GM23338 (cell line): ENCODE measurements at regions not wholly inside any gene's neighbourhood (a gene's known extent, or its start where the extent isn't known, plus 50 kb on each side); places are given as distances from the start of the nearest gene placed in this dataset.

Experiments used
- ATAC-seq: fragments of 200-7000 bp; cut with Tn5 transposase; 3 replicates; pipeline ENCODE4 v1.9.1; 2020
- DNase-seq: peaks from one replicate; pipeline ENCODE4 v3.0.0-alpha.2; 2015; ENCODE audit warnings: low spot score
- H2AFZ ChIP-seq: fragments of 200-600 bp; sonication (generic); 2 replicates; pipeline ENCODE4 v1.8.0; 2016; ENCODE audit warnings: antibody characterized with exemption, mild to moderate bottlenecking, moderate library complexity
- H3F3A ChIP-seq: fragments of 200-600 bp; sonication (generic); replicated peaks from 2 replicates; pipeline ENCODE4 v1.8.0; 2017; ENCODE audit warnings: antibody characterized with exemption, mixed run types, low read depth
- H3K27ac ChIP-seq: fragments of 200-600 bp; sonication (generic); 2 replicates; pipeline ENCODE4 v1.6.1; 2016; ENCODE audit warnings: low read depth
- H3K27me3 ChIP-seq: fragments of 200-600 bp; sonication (generic); 2 replicates; pipeline ENCODE4 v1.8.0; 2016; ENCODE audit warnings: mild to moderate bottlenecking, mixed run types, moderate library complexity; ENCODE audit not compliant: insufficient read depth
- H3K36me3 ChIP-seq: fragments of 200-600 bp; sonication (generic); 2 replicates; pipeline ENCODE4 v1.8.0; 2016; ENCODE audit warnings: mild to moderate bottlenecking; ENCODE audit not compliant: insufficient read depth
- H3K4me1 ChIP-seq: fragments of 200-600 bp; sonication (generic); 2 replicates; pipeline ENCODE4 v1.8.0; 2016; ENCODE audit warnings: mild to moderate bottlenecking, moderate library complexity; ENCODE audit not compliant: insufficient read depth
- H3K4me2 ChIP-seq: fragments of 200-600 bp; sonication (generic); 2 replicates; pipeline ENCODE4 v1.7.1; 2017; ENCODE audit warnings: mixed run types
- H3K4me3 ChIP-seq: fragments of 200-600 bp; sonication (generic); 2 replicates; pipeline ENCODE4 v1.6.1; 2016; ENCODE audit warnings: mixed run types
- H3K79me2 ChIP-seq: fragments of 200-600 bp; sonication (generic); replicated peaks from 2 replicates; pipeline ENCODE4 v1.8.0; 2017; ENCODE audit warnings: mild to moderate bottlenecking; ENCODE audit not compliant: insufficient read depth
- H3K9me2 ChIP-seq: fragments of 200-600 bp; sonication (generic); 2 replicates; pipeline ENCODE4 v1.8.0; 2017; ENCODE audit not compliant: insufficient read depth
- H4K20me1 ChIP-seq: fragments of 200-600 bp; sonication (generic); replicated peaks from 2 replicates; pipeline ENCODE4 v1.8.0; 2017; ENCODE audit warnings: mild to moderate bottlenecking; ENCODE audit not compliant: insufficient read depth
- H3K27ac Mint-ChIP-seq: 2 replicates; pipeline ENCODE4 v1.8.0; 2020; ENCODE audit warnings: inconsistent platforms, mild to moderate bottlenecking, moderate library complexity, mixed read lengths
- H3K27me3 Mint-ChIP-seq: 3 replicates; pipeline ENCODE4 v1.8.0; 2022; ENCODE audit warnings: low read depth, mild to moderate bottlenecking, moderate library complexity, mixed read lengths, inconsistent platforms; ENCODE audit not compliant: insufficient read depth, poor library complexity
- H3K36me3 Mint-ChIP-seq: 3 replicates; pipeline ENCODE4 v1.8.0; 2021; ENCODE audit warnings: low read depth, mild to moderate bottlenecking, inconsistent platforms, moderate library complexity, mixed read lengths
- H3K4me1 Mint-ChIP-seq: 3 replicates; pipeline ENCODE4 v1.8.0; 2020; ENCODE audit warnings: mild to moderate bottlenecking, inconsistent platforms, mixed read lengths
- H3K4me3 Mint-ChIP-seq: 3 replicates; pipeline ENCODE4 v1.8.0; 2021; ENCODE audit warnings: moderate library complexity, mild to moderate bottlenecking, inconsistent platforms, mixed read lengths
- H3K9me3 Mint-ChIP-seq: 3 replicates; pipeline ENCODE4 v1.8.0; 2020; ENCODE audit warnings: moderate library complexity, mild to moderate bottlenecking, inconsistent platforms, mixed read lengths
- CREB1 ChIP-seq: fragments of 250-450 bp; sonication (Bioruptor Pico); IDR thresholded peaks from 2 replicates; pipeline ENCODE4 v1.5.0; 2020; ENCODE audit warnings: low read depth, mild to moderate bottlenecking, moderate library complexity
- CTCF ChIP-seq, 2 experiments: fragments of 200-600 bp in 1 of 2; sonication (generic) in 1 of 2; conservative IDR thresholded peaks; 2 replicates each; pipeline versions ENCODE4 v1.5.1 to v1.6.1; 2016 to 2017; ENCODE audit warnings: antibody characterized with exemption in 2 of 2, low read depth in 2 of 2, mild to moderate bottlenecking in 2 of 2, moderate library complexity in 1 of 2
- ETS1 ChIP-seq: IDR thresholded peaks from 2 replicates; pipeline ENCODE4 v1.6.1; 2016; ENCODE audit warnings: antibody characterized with exemption
- EZH2 ChIP-seq: fragments of 200-600 bp; sonication (generic); IDR thresholded peaks from one replicate; pipeline ENCODE4 v1.8.0; 2017; ENCODE audit warnings: antibody characterized with exemption, mild to moderate bottlenecking, low read depth; ENCODE audit not compliant: unreplicated experiment
- EZH2phosphoT487 ChIP-seq: fragments of 200-600 bp; sonication (generic); IDR thresholded peaks from one replicate; pipeline ENCODE4 v1.8.1; 2018; ENCODE audit warnings: antibody characterized with exemption; ENCODE audit not compliant: unreplicated experiment
- NANOG ChIP-seq: IDR thresholded peaks from 2 replicates; pipeline ENCODE4 v1.6.1; 2016; ENCODE audit warnings: antibody characterized with exemption, borderline replicate concordance
- POLR2AphosphoS5 ChIP-seq: IDR thresholded peaks from 2 replicates; pipeline ENCODE4 v1.6.1; 2016; ENCODE audit warnings: antibody characterized with exemption, low read depth
- REST ChIP-seq: IDR thresholded peaks from one replicate; pipeline ENCODE4 v1.6.1; 2018; ENCODE audit warnings: antibody characterized with exemption; ENCODE audit not compliant: unreplicated experiment
- ZNF331 ChIP-seq: fragments of 250-450 bp; sonication (Bioruptor Pico); IDR thresholded peaks from 2 replicates; pipeline ENCODE4 v1.5.0; 2020; ENCODE audit warnings: low read depth, mild to moderate bottlenecking, moderate library complexity

GRCh38 chr5:8270246-8270645 is 401.3 kb downstream of the MTRR start:
- no peak for DNase-seq
- Histone ChIP-seq H3K4me1 (no peaks in the 10 kb centered on the region), H3K79me2 (no peaks in the 10 kb centered on the region), H3K36me3 (no peaks in the 10 kb centered on the region), H3K9me2 (peaks cover 14% of the 10 kb centered on the region; the same call in 1 of the 2 replicates), H4K20me1 (no peaks in the 10 kb centered on the region), H3F3A (no peaks in the 10 kb centered on the region), H2AFZ (no peak overlapping the region), H3K27me3 (no peaks in the 10 kb centered on the region), H3K4me2 (no peak overlapping the region), H3K27ac (no peak overlapping the region), H3K4me3 (no peak overlapping the region)
- H3K4me1 Mint-ChIP-seq = no peaks in the 10 kb centered on the region
- no peak overlapping the region for H3K27ac Mint-ChIP-seq
- no peaks in the 10 kb centered on the region; the same call in 1 of the 3 replicates for H3K9me3 Mint-ChIP-seq
- no peak for ATAC-seq
- H3K36me3 Mint-ChIP-seq = no peaks in the 10 kb centered on the region; the same call in 2 of the 3 replicates
- TF ChIP-seq CTCF (conservative IDR thresholded peaks at IDR 0.05; ENCODE audit: low read depth in 2 of 2) = no peak
- TF ChIP-seq EZH2 = no peak
- TF ChIP-seq EZH2phosphoT487 = no peak
- TF ChIP-seq REST = no peak
- TF ChIP-seq ZNF331 = no peak
- TF ChIP-seq ETS1 = no peak
- no peak for TF ChIP-seq NANOG
- no peaks in the 10 kb centered on the region for H3K27me3 Mint-ChIP-seq
- H3K4me3 Mint-ChIP-seq = no peak overlapping the region

GRCh38 chr5:8280711-8281363 is 411.9 kb downstream of the MTRR start:
- Mint-ChIP-seq H3K27me3 (peaks cover 2% of the 10 kb centered on the region), H3K27ac (no peak overlapping the region; the same call in 1 of the 2 replicates), H3K36me3 (no peaks in the 10 kb centered on the region), H3K4me1 (no peaks in the 10 kb centered on the region), H3K9me3 (no peaks in the 10 kb centered on the region), H3K4me3 (no peak overlapping the region)
- Histone ChIP-seq H2AFZ (no peak overlapping the region), H3K4me2 (no peak overlapping the region), H3K9me2 (0 out of 2 replicates have a peak, but pooled peaks cover 3% of the 10 kb centered on the region), H3K36me3 (no peaks in the 10 kb centered on the region), H3K27me3 (no peaks in the 10 kb centered on the region), H4K20me1 (no peaks in the 10 kb centered on the region), H3K4me3 (no peak overlapping the region), H3K4me1 (no peaks in the 10 kb centered on the region), H3F3A (no peaks in the 10 kb centered on the region), H3K27ac (no peak overlapping the region), H3K79me2 (no peaks in the 10 kb centered on the region)
- ATAC-seq (no peak), DNase-seq (no peak)
- TF ChIP-seq REST (no peak), POLR2AphosphoS5 (no peak), CREB1 (CRISPR knock-in tag) (no peak), EZH2phosphoT487 (no peak)
